HUES64 (cell line): ENCODE measurements at regions not wholly inside any gene's neighbourhood (a gene's known extent, or its start where the extent isn't known, plus 50 kb on each side); places are given as distances from the start of the nearest gene placed in this dataset.

Experiments
- H3K27ac ChIP-seq: 2 replicates; pipeline ENCODE4 v1.7.0; 2013; ENCODE audit warnings: low read depth, low read length, inconsistent platforms
- H3K27me3 ChIP-seq: 2 replicates; pipeline ENCODE4 v1.6.1; 2013; ENCODE audit warnings: mild to moderate bottlenecking, low read length; ENCODE audit not compliant: insufficient read depth
- H3K36me3 ChIP-seq: 2 replicates; pipeline ENCODE4 v1.6.1; 2013; ENCODE audit warnings: mild to moderate bottlenecking, low read length; ENCODE audit not compliant: insufficient read depth
- H3K4me1 ChIP-seq: 2 replicates; pipeline ENCODE4 v1.6.1; 2013; ENCODE audit warnings: mild to moderate bottlenecking, low read length, moderate library complexity; ENCODE audit not compliant: insufficient read depth
- H3K4me3 ChIP-seq: 2 replicates; pipeline ENCODE4 v1.5.1; 2013; ENCODE audit warnings: mild to moderate bottlenecking, low read length, moderate library complexity
- H3K9ac ChIP-seq: 2 replicates; pipeline ENCODE4 v1.6.1; 2013; ENCODE audit warnings: mild to moderate bottlenecking, low read depth, low read length
- H3K9me3 ChIP-seq: 2 replicates; pipeline ENCODE4 v1.6.1; 2013; ENCODE audit warnings: low read depth, low read length; ENCODE audit not compliant: insufficient read depth
- WGBS: fragments of 150-250, 120-280 bp; methylation state at CpG from one replicate; pipeline ENCODE4 v1.1.7; 2013; ENCODE audit warnings: missing lambda C conversion rate; 5-methylcytosine and 5-hydroxymethylcytosine counted together

GRCh38 chr13:40283666-40284065, 382.8 kb downstream of the FOXO1 start:
- Histone ChIP-seq H3K9ac (no peak overlapping the region), H3K9me3 (no peaks in the 10 kb centered on the region), H3K27me3 (no peaks in the 10 kb centered on the region), H3K4me1 (no peaks in the 10 kb centered on the region), H3K27ac (no peak overlapping the region), H3K4me3 (no peak overlapping the region), H3K36me3 (no peaks in the 10 kb centered on the region)
- 98% methylated on average over 3 of the region's 3 CpGs for WGBS

GRCh38 chr13:40285634-40286033, 380.8 kb downstream of the FOXO1 start:
- Histone ChIP-seq H3K9ac (no peak overlapping the region), H3K4me1 (no peaks in the 10 kb centered on the region), H3K9me3 (no peaks in the 10 kb centered on the region)

GRCh38 chr13:40287428-40287827, 379.0 kb downstream of the FOXO1 start:
- Histone ChIP-seq H3K9ac (no peak overlapping the region), H3K4me1 (no peaks in the 10 kb centered on the region), H3K9me3 (no peaks in the 10 kb centered on the region), H3K4me3 (no peak overlapping the region), H3K27me3 (no peaks in the 10 kb centered on the region), H3K36me3 (no peaks in the 10 kb centered on the region), H3K27ac (no peak overlapping the region)
- WGBS, result 91% methylated on average over 4 of the region's 4 CpGs

More at GRCh38 chr13:40285634-40286033, 380.8 kb downstream of the FOXO1 start:
- H3K27ac ChIP-seq, result no peak overlapping the region
- no peak overlapping the region for H3K4me3 ChIP-seq
- no peaks in the 10 kb centered on the region for H3K27me3 ChIP-seq
- no peaks in the 10 kb centered on the region for H3K36me3 ChIP-seq

GRCh38 chr13:40288259-40288658, 378.2 kb downstream of the FOXO1 start:
- WGBS, result 95% methylated on average over 4 of the region's 4 CpGs
- H3K9me3 ChIP-seq, result no peaks in the 10 kb centered on the region

GRCh38 chr13:40290758-40291157, 375.7 kb downstream of the FOXO1 start:
- no CpG with 5 or more reads among the region's 1 CpG for WGBS
- no peak overlapping the region for H3K9ac ChIP-seq
- H3K4me3 ChIP-seq, result no peak overlapping the region
- H3K27me3 ChIP-seq, result no peaks in the 10 kb centered on the region
- peaks cover 4% of the 10 kb centered on the region; the same call in 1 of the 2 replicates for H3K9me3 ChIP-seq
- H3K36me3 ChIP-seq, result no peaks in the 10 kb centered on the region
- H3K4me1 ChIP-seq, result no peaks in the 10 kb centered on the region
- no peak overlapping the region for H3K27ac ChIP-seq

More at GRCh38 chr13:40288259-40288658, 378.2 kb downstream of the FOXO1 start:
- Histone ChIP-seq H3K4me3 (no peak overlapping the region), H3K27me3 (no peaks in the 10 kb centered on the region), H3K4me1 (no peaks in the 10 kb centered on the region), H3K9ac (no peak overlapping the region), H3K27ac (no peak overlapping the region), H3K36me3 (no peaks in the 10 kb centered on the region)

- no peak overlapping the region for H3K4me3 ChIP-seq
- H3K36me3 ChIP-seq, result no peaks in the 10 kb centered on the region
- H3K27me3 ChIP-seq, result no peaks in the 10 kb centered on the region
- 98% methylated on average over 5 of the region's 5 CpGs for WGBS
- no peaks in the 10 kb centered on the region for H3K4me1 ChIP-seq
- H3K27ac ChIP-seq, result no peak overlapping the region
- H3K9me3 ChIP-seq, result peaks cover 11% of the 10 kb centered on the region; the same call in 1 of the 2 replicates
- no peak overlapping the region for H3K9ac ChIP-seq
Observed at GRCh38 chr13:40292108-40292507, 374.3 kb downstream of the FOXO1 start.

GRCh38 chr13:40292536-40292935, 373.9 kb downstream of the FOXO1 start:
- no peaks in the 10 kb centered on the region for H3K4me1 ChIP-seq
- no peaks in the 10 kb centered on the region for H3K27me3 ChIP-seq
- no peak overlapping the region for H3K4me3 ChIP-seq
- WGBS, result 71% methylated on average over 4 of the region's 4 CpGs
- H3K9me3 ChIP-seq, result peaks cover 11% of the 10 kb centered on the region; the same call in 1 of the 2 replicates
- H3K9ac ChIP-seq, result no peak overlapping the region
- H3K36me3 ChIP-seq, result no peaks in the 10 kb centered on the region
- no peak overlapping the region for H3K27ac ChIP-seq

GRCh38 chr13:40302351-40302750, 364.1 kb downstream of the FOXO1 start:
- H3K4me1 ChIP-seq, result no peaks in the 10 kb centered on the region
- no peak overlapping the region for H3K9ac ChIP-seq
- H3K9me3 ChIP-seq, result peaks cover 36% of the 10 kb centered on the region
- H3K27ac ChIP-seq, result no peak overlapping the region
- no peaks in the 10 kb centered on the region for H3K36me3 ChIP-seq
- no peaks in the 10 kb centered on the region for H3K27me3 ChIP-seq
- H3K4me3 ChIP-seq, result no peak overlapping the region

GRCh38 chr13:40304391-40304790, 362.1 kb downstream of the FOXO1 start:
- 66% methylated on average over 3 of the region's 3 CpGs for WGBS
- Histone ChIP-seq H3K27ac (no peak overlapping the region), H3K4me3 (no peak overlapping the region), H3K9ac (no peak overlapping the region), H3K27me3 (no peaks in the 10 kb centered on the region), H3K36me3 (no peaks in the 10 kb centered on the region), H3K4me1 (peaks cover 2% of the 10 kb centered on the region; the same call in 1 of the 2 replicates), H3K9me3 (peaks cover 36% of the 10 kb centered on the region)

- peaks cover 36% of the 10 kb centered on the region for H3K9me3 ChIP-seq
- no peak overlapping the region for H3K4me3 ChIP-seq
- no peaks in the 10 kb centered on the region for H3K36me3 ChIP-seq
- no peak overlapping the region for H3K9ac ChIP-seq
- WGBS, result 89% methylated on average over 2 of the region's 2 CpGs
- H3K27me3 ChIP-seq, result no peaks in the 10 kb centered on the region
- H3K27ac ChIP-seq, result no peak overlapping the region
- peaks cover 9% of the 10 kb centered on the region for H3K4me1 ChIP-seq
Observed at GRCh38 chr13:40306817-40307216, 359.6 kb downstream of the FOXO1 start.

GRCh38 chr13:40309881-40310280, 356.6 kb downstream of the FOXO1 start:
- H3K4me1 ChIP-seq, result peaks cover 9% of the 10 kb centered on the region
- H3K9me3 ChIP-seq, result peaks cover 16% of the 10 kb centered on the region
- no peaks in the 10 kb centered on the region for H3K36me3 ChIP-seq
- WGBS, result 73% methylated on average over 3 of the region's 3 CpGs
- H3K4me3 ChIP-seq, result no peak overlapping the region
- no peaks in the 10 kb centered on the region for H3K27me3 ChIP-seq
- H3K9ac ChIP-seq, result no peak overlapping the region
- no peak overlapping the region for H3K27ac ChIP-seq

- Histone ChIP-seq H3K9ac (no peak overlapping the region), H3K9me3 (peaks cover 7% of the 10 kb centered on the region), H3K27ac (no peak overlapping the region), H3K4me1 (peaks cover 9% of the 10 kb centered on the region), H3K4me3 (no peak overlapping the region), H3K36me3 (no peaks in the 10 kb centered on the region), H3K27me3 (no peaks in the 10 kb centered on the region)
- WGBS, result 98% methylated on average over 6 of the region's 7 CpGs
Observed at GRCh38 chr13:40311356-40312101, 354.9 kb downstream of the FOXO1 start.
